Stimulated activated CD4-positive, alpha-beta T cell treated with anti-CD3 and anti-CD28 coated beads, TNF-alpha, amount 100 ng/mL, for 48 hours (primary cell): ENCODE measurements at regions not wholly inside any gene's neighbourhood (a gene's known extent, or its start where the extent isn't known, plus 50 kb on each side); places are given as distances from the start of the nearest gene placed in this dataset.

Experiments used
- DNase-seq, 3 donors: peaks; one replicate each; pipeline ENCODE4 v3.0.0-alpha.2; 2020; ENCODE audit warnings: low read depth in 3 of 3

GRCh38 chr11:70796648-70797227 is 398.4 kb downstream of the CTTN start:
- DNase-seq: no peak

DNA sequence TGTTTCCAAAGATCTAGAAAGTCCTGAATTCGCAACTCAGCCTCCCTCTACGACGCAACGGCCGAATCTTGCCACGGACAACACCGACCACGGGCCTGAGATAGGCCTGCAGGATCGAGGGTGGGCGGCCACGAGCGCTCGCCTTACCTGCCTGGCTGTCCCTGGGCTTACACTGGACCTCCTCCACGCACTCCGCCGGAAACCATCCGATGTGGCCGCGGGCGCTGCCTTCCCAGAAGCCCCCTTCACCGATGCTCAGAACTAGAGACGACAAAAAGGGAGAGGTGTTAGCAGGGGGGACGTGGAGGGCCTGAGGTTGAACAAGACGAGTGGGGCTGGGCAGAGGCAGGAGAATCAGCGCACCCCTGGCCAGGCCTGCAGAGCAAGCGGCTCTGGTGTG is 400.0 kb downstream of the CTTN start:
- no peak for DNase-seq

- no peak for DNase-seq
These were observed 401.1 kb downstream of the CTTN start for GRCh38 chr11:70799386-70799785.

DNA sequence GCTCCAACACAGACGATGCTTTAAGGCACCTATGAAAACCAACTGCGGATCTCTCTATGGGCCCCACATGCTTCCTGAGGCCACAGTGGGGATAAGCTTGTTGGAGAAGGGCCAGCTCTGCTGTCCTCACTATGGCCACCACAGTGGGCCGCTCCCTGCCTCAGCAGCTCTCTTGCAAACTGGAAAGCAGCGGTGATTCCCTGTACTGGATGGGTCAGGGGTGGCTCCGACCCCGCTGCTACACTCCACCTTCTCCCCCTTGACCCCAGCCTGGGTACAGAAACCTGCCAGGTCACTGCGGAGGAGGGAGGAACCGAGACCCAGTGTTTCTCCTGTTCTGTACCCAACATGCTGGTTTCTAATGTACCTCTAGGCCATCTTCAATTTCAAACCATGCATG is 403.9 kb downstream of the CTTN start:
- DNase-seq: no peak

DNA sequence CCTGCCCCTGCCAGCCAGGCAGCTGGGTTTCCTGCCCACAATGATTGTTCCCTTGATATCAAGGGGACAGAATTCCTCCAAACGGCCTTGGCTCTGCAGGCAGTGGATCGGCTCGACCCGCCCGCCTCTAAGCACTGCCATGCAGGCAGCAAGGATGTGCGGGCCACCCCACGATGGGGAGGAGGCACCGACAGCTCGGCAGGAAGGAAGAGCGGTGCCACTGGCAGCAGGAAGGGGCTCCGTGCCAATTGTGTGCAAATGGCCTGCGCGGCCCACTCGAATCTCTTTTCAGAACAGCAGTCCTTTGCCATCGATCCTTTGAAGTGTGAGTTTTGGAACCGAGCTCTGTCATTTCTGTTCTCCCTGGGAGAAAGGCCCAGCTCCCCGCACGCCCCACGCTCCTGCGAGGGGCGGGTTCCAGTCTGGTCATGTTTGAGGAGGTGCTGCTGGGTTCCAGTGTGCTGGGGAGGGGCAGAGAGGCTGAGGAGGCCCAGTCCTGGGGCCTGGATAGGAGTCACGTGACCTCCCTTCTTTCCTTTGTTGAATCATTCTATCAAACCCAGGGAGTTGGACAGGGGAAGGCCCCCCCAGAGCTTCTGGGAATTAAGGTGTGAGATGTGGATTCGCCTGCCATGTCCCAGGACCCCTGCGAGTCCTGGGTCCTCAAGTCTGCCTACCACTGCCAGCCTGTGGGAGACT is 406.0 kb downstream of the CTTN start:
- DNase-seq: no peak

DNA sequence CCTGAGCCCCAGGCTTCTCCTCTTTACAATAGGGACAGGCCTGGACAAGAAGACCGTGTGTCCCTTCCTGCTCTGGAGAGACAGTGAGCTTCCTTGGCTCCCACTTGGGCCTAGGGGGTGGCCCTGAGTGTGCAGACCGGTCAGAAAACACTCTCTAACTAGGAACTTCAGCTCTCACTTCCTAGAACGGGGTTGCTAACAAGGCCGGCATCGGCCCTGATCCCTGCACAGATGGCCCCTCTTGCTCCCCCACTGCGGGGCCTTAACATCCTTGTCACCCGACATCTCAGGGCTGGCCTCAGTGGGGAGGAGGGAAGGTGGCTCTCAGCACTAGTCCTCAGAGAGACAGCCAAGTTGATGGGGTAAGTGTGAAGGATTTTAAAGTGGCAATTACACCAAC is 406.9 kb downstream of the CTTN start:
- DNase-seq: no peak

DNA sequence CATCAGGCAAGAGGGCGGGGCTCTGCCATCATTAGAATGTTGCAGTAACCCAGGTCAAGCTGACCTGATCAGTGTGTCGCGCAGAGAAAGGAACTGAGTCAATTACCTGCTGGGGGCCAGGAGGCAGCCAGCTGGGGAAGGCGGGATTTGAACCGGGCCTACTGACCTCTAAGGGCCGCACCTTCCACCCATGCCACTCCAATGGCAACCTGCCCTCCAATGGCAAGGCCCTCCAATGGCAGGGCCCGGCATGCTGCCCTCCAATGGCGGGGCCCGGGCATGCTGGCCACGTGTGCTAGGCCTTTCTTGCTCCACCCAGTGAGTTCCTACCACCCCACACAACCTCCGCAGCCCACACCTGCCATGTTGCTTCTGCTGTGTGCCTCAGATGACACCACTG is 407.6 kb downstream of the CTTN start:
- no peak for DNase-seq

GRCh38 chr11:70806461-70807194 is 408.3 kb downstream of the CTTN start:
- DNase-seq: no peak

DNA sequence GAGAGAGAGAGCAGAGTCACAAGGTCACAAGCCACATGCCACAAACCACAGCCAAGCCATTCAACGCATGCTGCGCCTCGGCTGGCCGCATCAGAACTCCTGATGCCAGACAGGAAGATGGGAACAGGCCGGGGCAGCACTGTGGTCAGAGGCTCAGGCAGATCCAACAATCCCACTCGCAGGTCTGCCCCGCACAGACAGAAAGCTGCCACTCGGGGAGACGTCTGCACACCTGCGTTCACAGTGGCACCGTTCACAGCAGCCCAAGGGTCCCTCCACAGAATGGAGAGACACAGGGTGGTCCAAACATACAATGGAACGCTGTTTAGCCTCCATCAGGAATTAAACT is 408.8 kb downstream of the CTTN start:
- DNase-seq: no peak

GRCh38 chr11:70808686-70809375 is 410.5 kb downstream of the CTTN start:
- no peak for DNase-seq

- no peak for DNase-seq
These were observed 411.8 kb downstream of the CTTN start for GRCh38 chr11:70810133-70810532.

GRCh38 chr11:70810681-70811080 is 412.4 kb downstream of the CTTN start:
- DNase-seq: no peak

DNA sequence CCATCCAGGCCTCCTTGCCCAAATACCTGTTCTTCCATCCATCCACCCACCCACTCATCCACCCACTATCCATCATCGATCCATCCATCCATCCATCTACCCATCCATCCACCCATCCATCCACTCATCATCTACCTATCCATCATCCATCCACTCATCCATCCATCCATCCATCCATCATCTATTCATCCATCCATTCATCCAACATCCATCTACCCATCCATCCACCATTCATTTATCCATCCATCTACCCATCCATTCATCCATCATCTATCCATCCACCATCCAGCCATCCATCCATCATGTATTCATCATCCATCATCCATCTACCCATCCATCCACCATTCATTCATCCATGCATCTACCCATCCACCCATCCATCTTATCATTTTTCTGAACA is 413.2 kb downstream of the CTTN start:
- DNase-seq: no peak

DNA sequence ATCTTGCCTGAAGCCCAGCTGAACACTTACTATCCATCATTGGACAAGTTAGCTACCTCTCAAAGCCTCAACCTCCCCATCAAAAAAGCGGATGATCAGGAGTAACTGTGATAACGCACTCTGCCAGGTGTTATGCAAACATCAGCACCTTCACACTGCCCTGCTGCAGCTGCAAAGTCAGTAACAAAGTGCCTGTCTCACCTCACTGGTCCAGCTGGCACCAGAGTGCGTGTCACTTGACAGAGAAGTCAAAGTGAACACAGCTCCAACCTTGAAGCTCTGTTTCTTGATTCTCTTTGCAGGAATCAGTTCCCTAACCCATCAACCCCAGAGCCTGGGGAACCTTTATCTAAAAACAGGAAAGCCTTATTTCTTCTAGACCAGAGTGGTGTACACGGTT is 413.6 kb downstream of the CTTN start:
- DNase-seq: no peak

- DNase-seq: no peak
These were observed 414.1 kb downstream of the CTTN start for GRCh38 chr11:70812472-70812871.

- DNase-seq: no peak
These were observed 415.3 kb downstream of the CTTN start for GRCh38 chr11:70813651-70814050.

- DNase-seq: no peak
These were observed 417.1 kb downstream of the CTTN start for GRCh38 chr11:70815485-70815832.

GRCh38 chr11:70816156-70816678 is 417.9 kb downstream of the CTTN start:
- no peak for DNase-seq

DNA sequence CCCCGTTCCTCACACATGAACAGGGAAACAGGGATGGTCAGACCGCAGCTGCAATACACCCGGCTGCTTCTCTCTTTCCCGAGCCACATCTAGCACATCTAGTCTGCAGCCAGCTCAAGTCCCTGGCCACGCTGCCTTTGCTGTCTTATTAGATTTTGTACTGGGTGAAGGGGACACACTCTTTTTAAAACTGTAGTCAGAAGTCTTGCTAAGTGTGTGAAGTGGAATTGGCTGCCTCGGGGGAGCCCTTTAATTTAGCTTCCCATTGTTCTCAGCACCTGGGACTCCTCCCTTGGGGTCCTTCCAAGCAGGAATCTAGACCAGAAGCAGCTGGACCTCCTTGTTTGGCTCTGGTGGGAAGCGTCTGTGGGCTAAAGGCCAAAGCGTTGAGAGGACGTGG is 420.0 kb downstream of the CTTN start:
- DNase-seq: no peak

DNA sequence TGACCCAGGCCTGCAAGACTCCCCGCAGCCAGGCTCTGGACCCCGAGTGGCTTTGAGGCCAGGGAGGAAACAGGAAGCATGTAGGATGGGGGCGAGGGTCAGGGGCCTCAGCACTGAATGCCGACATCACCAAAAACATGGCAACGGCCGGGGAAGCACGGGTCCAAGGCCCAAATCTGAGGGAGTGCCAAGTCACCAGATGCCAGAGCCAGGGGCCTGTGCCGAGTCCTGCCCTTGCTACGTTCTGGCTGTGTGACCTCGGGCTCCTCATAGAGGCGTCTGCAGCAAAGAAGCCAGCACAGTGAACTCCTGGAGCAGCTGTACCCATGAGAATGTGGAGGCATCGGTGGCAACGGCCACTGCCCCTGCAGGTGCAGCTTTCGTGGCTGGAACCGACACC is 420.7 kb downstream of the CTTN start:
- DNase-seq: no peak

DNA sequence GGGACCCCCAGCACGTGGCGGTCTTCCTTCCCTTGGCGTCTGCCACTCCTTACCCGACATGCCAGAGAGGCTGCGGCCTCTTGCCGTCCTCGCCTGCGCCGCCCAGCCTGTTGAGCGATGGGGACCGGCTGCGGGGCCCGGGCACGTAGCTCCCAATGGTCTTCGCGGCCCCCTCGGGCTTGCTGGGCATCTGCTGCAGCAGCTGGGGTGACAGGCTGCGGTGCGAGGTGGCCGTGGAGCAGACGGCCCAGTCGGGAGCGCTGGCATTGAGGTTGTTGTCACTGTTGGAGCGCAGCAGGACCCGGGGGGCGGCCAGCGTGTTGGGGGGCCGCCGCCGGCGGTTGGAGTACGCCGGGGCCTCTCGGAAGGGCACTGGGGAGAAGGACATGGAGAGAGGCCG is 422.0 kb downstream of the CTTN start:
- DNase-seq: no peak

GRCh38 chr11:70820712-70821111 is 422.4 kb downstream of the CTTN start:
- DNase-seq: no peak

- no peak for DNase-seq
These were observed 425.4 kb downstream of the CTTN start for GRCh38 chr11:70823771-70824170.
